MM.1S (cell line): ENCODE measurements at regions not wholly inside any gene's neighbourhood (a gene's known extent, or its start where the extent isn't known, plus 50 kb on each side); places are given as distances from the start of the nearest gene placed in this dataset.

Experiments
- CTCF ChIP-seq: fragments of 300-600 bp; sonication (generic); IDR thresholded peaks from 2 replicates; pipeline ENCODE4 v1.5.1; 2016; ENCODE audit warnings: antibody characterized with exemption, low read length, mixed read lengths
- EZH2 ChIP-seq: fragments of 300-600 bp; sonication (generic); optimal IDR thresholded peaks from 2 replicates; pipeline ENCODE3; 2017; ENCODE audit warnings: low read depth, mild to moderate bottlenecking, antibody characterized with exemption, low read length, mixed read lengths

GRCh38 chrX:5236096-5236495, 992.6 kb downstream of the NLGN4X start:
- TF ChIP-seq CTCF (peak; percentile 57), EZH2 (no peak)
